NB4 (cell line): ENCODE measurements at regions not wholly inside any gene's neighbourhood (a gene's known extent, or its start where the extent isn't known, plus 50 kb on each side); places are given as distances from the start of the nearest gene placed in this dataset.

ENCODE experiments used
- DNase-seq: peaks from one replicate; pipeline ENCODE4 v3.0.0; 2010; ENCODE audit warnings: low read depth
- H3K4me3 ChIP-seq: one replicate; pipeline ENCODE4 v1.5.1; 2011; ENCODE audit warnings: mild to moderate bottlenecking, low read depth, low read length, moderate library complexity
- CTCF ChIP-seq: IDR thresholded peaks from one replicate; pipeline ENCODE4 v1.5.1; 2012; ENCODE audit warnings: low read depth, low read length
- MAX ChIP-seq: IDR thresholded peaks from 2 replicates; pipeline ENCODE4 v1.6.1; 2011; ENCODE audit warnings: low read depth, low read length
- MYC ChIP-seq: IDR thresholded peaks from 2 replicates; pipeline ENCODE4 v1.6.1; 2011; ENCODE audit warnings: low read depth, low read length
- POLR2A ChIP-seq: IDR thresholded peaks from 2 replicates; pipeline ENCODE4 v1.6.1; 2011; ENCODE audit warnings: mild to moderate bottlenecking; ENCODE audit not compliant: insufficient read length; ENCODE audit errors: extremely low read depth

GRCh38 chr1:98203466-98203865 lies 282.6 kb upstream of the DPYD start:
- TF ChIP-seq MAX = no peak
- no peak for TF ChIP-seq CTCF
- no peak for TF ChIP-seq POLR2A
- TF ChIP-seq MYC = no peak
- no peak overlapping the region for H3K4me3 ChIP-seq
- no peak for DNase-seq

GRCh38 chr1:98201666-98202081 lies 280.8 kb upstream of the DPYD start:
- DNase-seq = no peak
- no peak overlapping the region for H3K4me3 ChIP-seq
- TF ChIP-seq CTCF (no peak), MYC (no peak), MAX (no peak), POLR2A (no peak)

- no peak overlapping the region for H3K4me3 ChIP-seq
- TF ChIP-seq MAX (no peak), CTCF (no peak), MYC (no peak), POLR2A (no peak)
- no peak for DNase-seq
These were observed 276.5 kb upstream of the DPYD start for GRCh38 chr1:98197356-98197755.

- H3K4me3 ChIP-seq = no peak overlapping the region
- no peak for TF ChIP-seq POLR2A
- TF ChIP-seq CTCF = no peak
- no peak for TF ChIP-seq MAX
- TF ChIP-seq MYC = no peak
- DNase-seq = no peak
These were observed 275.2 kb upstream of the DPYD start for GRCh38 chr1:98196012-98196411.

GRCh38 chr1:98188774-98189173 lies 267.9 kb upstream of the DPYD start:
- TF ChIP-seq POLR2A = no peak
- TF ChIP-seq MYC = no peak
- no peak for TF ChIP-seq MAX
- no peak for TF ChIP-seq CTCF
- H3K4me3 ChIP-seq = no peak overlapping the region
- DNase-seq = no peak

- no peak overlapping the region for H3K4me3 ChIP-seq
- no peak for TF ChIP-seq POLR2A
- no peak for TF ChIP-seq MYC
- no peak for DNase-seq
These were observed 264.0 kb upstream of the DPYD start for GRCh38 chr1:98184856-98185255.
